Embryonic facial prominence (tissue), 1 donor: ENCODE measurements at regions not wholly inside any gene's neighbourhood (a gene's known extent, or its start where the extent isn't known, plus 50 kb on each side); places are given as distances from the start of the nearest gene placed in this dataset.

Experiments
- DNase-seq: peaks from one replicate; pipeline ENCODE4 v3.0.0-alpha.2; 2016; ENCODE audit errors: extremely low spot score

DNA sequence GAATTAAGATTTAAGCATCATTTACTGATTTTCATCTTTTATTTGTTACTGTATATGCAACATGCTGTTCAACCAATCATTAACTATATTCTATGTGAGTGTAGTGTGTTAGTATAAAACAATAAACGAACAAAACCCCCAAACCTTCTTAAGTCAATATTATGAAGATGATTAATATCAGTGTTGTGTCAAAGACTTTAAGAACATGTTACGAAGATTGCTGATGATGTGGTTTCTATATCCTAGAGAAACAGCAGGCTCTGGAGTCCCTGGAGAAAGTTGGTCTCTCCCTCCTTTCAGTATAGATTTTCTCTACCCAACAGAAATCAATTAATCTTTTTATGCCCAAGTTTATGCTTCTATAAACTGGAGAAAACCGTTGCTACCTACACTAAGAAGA lies 393.8 kb upstream of the HSF2 start:
- no peak for DNase-seq

DNA sequence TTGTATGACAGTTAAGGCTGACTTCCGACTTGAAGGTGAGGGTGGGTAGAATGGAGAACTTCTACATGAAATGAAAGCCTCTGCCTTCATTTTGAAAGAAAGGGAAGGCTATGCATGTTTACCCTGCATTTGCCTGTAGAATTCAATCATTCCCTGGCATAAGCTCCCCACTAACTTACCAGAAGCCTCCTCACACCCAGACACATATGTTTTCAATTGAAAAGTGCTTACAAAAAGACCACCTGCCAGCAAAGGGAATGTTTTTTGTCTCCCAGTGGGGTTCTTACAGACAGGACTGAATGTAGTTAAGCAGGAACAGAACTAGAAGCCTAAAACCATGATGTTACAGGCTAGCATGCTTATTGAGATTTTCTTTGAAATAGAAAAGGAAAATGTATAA lies 392.1 kb upstream of the HSF2 start:
- no peak for DNase-seq

DNA sequence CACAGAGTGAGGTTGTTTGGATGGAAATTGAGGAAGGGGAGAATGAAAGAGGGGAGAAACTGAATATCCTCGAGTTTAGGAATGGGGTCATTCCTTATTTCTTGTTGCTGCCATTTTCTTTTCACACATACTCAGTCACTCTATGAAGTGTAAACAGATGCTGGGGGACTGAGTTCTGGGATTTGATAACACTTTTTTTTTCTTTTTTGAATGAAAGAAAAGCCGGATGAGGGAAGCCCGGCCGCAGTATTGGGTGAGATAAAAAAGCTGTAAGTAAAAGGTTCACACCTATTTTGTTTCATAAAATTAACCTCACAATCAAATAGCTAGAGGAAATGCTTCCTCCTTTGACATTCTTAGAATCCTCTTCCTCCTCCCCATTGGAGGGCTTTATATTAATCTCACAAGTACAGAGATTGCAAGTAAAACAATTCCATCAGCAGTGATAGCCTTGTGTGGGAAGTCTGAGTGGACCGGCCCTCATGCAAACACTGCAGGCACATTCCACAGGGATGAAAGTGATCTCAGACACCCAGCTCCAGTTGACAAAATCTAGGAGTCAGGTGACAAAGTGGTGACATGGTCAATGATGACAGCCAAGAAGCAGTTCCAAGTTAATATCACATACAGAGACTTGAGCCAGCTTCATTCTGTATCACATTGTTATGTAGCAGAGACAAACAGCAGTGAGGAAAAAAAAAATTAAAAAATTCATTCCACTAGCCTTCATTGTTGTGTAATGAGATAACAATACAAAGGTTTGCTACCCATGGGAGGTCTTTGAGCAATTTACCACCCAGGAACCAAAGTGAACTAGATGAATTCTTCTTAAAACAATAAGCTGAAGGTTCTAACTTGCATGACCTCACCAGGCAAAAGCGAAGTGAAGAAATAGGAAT lies 391.1 kb upstream of the HSF2 start:
- no peak for DNase-seq

DNA sequence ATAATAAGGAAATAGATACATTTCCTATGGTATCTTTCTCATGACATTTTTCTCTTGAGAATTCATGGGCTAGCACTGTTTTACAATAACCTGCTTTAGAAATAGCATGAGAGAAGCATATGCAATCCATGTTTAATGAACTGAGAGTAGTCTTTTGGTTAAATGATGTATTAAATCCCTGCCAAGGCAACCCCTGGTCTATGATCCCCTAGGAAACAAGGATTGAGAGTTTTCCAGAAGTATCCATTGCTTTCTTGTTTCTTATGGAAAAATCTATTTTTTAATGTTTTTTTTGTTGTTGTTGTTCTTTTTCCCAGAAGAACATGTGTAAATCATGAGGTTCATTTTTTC lies 390.5 kb upstream of the HSF2 start:
- no peak for DNase-seq

DNA sequence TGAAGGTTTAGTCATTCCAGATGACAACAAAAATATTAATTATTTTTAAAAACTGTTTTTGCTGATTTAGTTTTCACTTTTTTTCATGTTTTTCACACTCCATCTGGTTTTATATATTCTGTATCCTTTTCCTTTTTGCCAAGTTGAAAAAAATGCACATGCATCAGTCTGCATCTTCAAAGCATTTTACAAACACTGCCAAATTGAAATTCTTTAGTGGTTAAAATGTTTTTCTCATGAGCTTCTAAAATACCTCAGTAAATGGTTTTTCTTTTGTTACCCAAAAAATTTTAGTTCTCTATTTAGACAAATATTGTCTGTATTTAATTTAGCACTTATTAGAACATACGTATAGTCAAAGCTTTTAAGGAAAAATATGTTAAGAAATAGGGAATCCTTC lies 386.9 kb upstream of the HSF2 start:
- DNase-seq: no peak

DNA sequence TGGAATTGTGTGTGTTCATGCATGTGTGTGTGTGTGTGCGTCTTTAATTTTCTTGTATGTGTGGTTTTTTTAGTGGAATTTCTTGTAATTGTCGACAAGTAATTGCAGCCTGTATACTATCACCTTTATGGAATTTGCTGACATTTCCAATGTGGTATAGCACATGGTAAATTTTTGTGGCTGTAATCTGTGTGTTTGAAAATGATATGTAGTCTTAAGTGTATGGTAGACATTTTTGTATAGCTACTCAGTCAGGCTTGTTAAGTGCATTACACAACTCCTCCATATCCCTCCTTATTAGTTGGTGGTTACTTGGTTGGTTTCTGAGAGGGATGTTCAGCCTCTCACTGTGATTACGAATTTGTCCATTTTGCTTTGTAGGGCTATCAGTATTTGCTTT lies 384.5 kb upstream of the HSF2 start:
- DNase-seq: no peak

DNA sequence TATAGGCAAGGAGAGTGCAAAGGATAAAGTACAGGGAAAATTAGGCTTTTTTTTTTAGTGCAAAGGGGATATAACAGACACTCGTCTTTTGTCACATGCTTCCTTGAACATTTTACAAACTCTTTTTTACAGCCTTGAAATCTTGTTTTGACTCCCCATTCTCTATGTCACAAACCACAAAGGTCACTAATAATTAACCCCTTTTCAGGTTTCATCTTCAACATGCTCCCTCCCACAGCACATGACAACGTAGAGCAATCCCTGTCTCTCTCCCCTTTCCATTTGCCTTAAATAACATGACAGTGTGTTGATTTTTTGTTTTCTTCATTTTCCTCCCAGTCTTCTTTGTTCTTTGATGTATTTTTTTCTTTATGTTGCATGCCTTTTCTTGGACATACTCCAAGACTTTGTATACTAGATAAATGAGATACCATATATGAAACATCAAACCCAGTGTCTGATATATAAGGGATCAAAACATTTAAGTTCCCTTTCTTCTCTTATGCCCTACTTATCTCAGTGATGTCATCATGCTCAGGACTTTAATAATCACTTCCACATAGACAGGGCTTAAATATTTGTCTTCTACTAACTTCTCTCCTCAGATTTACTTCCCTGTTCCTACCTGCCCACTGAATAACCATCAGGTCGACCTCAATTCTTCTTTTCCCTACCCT lies 378.7 kb upstream of the HSF2 start:
- DNase-seq: no peak

DNA sequence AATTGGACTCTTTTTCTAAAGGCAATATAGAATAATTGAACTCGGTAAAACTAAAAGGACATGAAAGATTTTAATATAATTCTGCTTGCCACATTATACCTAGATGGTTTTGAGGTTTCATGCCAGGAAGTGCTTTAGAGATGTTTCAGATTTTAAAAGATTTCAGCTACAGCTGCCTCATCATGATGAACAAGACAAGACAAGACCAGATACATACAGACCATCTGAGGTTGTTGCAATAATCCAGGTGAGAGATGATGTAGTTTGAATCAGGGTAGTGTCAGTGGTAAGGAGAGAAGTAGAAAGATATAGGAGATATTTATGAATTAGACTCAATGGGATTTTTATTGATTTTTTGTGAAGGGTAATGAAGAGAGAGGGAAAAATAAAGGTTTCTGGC lies 374.3 kb upstream of the HSF2 start:
- no peak for DNase-seq

DNA sequence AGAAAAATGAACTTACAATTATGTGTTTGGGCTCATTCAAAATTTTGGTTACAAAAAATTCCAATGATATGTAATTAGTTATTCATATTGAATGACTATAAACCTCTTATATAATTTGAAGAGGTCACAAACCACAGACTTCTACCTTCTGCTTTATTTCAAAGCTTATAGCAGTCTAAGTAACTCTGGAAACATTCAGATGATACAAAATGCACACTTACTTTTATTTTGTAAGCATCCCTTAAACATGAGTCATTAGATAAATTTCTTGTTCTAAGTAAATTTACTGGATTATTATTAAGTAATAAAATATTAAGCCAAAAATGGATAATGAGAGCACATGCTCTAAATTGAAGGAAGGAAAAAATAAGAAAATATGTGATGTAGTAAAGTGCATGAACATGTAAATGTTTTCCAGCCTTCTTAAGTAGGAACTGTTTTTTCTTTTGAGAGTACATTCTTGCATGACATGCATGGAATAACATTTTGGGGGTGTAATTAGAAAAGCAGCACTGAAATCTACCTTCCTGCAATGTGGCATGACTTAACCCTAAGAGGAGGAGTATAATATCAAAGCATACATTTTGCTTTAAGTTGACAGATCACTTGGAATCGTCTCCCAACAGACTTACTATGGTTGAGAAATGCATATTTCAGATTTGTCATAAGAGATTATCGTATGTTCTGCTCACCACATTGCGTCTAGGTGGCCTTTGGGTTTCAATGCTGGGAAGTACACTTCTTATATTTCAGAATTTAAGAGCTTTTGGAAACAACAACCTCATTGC lies 372.7 kb upstream of the HSF2 start:
- DNase-seq: no peak

DNA sequence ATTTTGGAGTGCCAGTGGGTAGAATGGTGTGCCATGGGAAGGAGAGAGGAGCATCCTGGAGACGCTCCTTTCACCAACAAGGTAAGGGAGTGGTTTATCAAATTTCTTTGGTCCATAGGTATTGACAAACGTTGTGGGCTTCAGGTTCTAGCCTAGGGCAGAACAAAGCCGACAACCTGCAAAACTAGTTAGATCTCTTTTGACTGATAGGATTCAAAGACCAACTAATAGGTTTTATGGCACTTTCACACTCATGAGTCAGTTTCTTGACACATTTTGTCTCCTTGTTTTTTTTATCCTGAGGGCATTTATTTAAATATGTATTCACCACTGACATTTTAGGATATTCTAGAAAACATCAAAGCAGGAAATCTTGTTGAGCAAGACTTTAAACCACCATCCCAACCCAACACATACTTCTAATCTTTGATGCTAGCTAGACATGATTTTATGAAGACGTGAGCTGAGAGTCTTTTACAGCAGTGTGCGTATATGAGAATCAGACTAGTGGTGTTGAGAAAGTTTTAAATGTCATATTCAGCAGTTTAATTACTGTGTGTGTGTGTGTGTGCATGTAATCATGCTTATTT lies 370.4 kb upstream of the HSF2 start:
- DNase-seq: no peak

DNA sequence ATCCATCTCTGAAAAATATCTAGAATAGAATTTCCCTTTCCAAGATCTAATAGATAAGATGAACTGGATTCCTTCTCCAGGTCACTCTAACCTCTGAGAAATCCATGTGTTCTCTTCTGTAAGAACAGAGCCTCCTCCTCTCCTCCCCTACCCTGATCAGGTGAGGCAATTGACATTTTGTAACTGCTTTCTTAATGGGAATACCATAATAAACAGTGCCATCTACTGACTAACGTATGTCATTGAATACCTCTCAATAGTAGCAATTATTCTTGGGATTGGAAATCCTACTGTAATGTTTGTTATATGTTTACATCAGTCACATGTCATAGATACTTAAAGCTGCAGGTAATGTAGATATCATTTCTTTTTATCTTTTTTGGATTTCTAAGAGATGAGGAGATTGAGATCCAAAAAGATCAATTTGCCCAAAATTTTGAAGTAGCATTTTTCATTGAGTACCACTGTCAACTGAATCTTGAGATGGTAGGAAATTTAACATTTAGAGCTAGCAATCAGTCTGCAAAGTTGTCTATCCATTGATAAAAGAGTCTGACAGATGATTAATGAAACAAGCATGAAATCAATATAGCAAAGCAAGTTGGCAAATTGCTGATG lies 365.8 kb upstream of the HSF2 start:
- peak; percentile 73 for DNase-seq

DNA sequence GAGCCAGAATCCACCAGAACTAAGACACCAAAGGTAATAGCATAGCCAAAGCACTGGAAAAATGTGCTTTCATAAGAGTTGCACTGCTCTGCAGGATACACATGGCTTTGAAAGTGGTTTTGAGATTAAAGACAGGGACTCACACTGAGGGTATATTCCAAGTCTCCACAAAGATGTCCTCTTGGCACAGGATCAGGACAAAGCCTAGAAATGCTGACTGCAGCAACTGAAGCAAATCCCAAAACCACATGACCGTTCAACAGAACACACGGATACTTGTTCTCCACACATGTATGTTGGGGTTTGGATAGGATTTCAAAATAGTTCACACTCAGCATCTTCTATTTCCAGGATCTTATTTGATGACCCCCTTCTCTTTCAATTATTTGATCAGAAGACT lies 364.3 kb upstream of the HSF2 start:
- peak; percentile 42 for DNase-seq

DNA sequence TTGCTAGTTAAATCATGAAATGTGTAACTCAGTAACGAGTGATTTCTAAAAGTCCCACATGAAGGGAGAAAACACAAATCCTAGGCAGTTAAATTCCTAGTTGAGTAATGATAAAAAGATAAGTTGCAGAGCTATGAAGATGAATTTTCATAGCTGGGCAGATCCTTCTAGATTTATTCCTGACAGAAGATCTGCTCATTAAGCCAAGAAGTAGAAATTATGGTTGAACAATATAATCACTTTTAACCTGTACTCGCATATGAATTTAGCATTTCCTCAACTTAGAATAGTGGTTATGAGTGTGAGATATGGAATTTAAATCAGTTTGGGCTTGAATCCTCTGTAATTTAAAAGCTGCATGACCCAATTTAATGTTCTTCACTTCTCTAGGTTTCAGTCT lies 359.2 kb upstream of the HSF2 start:
- DNase-seq: no peak

DNA sequence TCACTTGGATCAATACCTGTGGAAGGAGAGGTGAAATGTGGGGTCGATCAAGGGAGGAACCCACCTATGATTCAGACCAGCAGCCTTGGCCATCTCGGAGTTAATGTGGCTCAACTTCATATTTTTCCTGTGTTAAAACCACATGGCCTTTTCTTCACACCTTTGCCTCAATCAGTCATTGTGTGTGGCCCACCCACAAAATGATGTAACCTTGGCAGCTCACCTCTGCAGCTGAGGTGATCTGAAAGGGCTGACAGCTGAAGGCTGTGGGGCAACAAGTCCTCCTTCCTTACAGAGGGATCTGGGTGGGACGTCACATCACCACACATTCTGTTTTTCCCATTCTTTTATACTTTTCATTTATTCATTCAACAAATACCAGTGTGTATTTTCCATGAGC lies 357.1 kb upstream of the HSF2 start:
- DNase-seq: no peak

DNA sequence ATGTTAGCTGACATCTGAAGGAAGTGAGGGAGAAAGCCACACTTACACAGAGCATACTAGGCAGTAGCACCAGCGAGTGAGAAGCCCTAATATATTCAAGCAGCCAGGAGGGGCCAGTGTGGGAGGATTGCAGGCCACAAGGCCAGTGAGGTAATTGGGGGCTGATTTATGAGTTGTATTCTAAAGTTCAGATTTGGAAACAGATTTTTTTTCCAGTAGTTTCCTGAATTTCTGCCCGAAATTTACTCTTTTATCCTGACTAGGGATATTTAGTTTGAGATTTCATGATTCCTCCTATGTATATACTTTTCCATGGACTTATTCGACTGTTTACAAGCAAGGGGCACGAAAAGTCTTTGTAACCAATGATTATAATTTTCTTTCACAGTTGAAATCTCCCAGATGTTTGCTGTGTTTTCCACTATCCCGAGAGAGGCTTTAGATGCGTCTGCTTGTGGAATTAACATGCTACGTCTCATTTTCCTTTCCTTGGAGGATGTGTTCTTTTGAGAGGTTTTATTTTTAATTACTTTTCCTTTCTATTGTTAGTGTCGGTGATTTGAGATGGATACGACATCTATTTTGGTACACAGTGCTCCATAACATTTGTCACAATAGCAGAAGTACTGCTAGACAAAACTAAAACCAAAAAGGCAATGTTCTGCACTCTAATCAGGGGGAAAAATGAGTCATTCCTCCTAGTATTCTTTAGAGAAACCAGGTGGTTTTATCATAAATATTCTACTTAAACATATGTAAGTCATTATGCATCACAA lies 356.3 kb upstream of the HSF2 start:
- DNase-seq: peak; percentile 45

DNA sequence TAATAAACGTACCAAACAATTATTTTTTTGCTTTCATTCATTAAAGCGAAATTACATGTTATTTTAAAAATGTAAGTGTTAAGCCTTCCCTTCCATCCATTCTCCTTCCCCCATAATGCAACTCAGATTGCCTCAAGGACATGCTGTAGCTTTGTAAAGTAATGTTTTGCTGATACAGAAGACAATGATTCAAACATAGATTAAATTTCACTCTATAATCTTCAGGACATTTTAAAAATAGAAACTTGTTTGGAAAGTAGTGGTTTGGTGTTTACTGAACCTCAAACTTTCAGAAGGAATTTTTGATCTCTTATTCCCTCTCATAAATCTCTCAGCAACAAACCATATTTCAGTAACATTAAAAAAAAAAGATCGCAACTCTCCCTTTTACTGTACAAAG lies 350.9 kb upstream of the HSF2 start:
- no peak for DNase-seq

DNA sequence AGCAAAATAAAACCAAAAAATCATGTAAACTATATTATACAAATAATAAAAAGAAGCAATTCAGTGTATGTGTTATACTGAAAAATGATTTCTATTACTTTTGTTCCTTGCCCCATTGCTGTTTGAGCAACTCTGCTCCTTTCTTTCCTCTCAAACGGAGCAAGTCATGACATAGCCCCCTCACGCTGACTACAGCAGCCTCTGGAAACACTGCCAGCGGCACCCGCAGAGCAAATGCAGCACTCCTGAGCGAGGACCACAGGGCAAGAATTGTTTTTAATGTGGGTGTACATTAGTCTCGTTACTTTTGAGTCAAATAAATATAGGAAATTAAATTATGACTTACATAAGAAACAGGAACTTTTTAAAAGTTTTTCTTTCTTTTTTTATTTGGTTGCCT lies 350.1 kb upstream of the HSF2 start:
- no peak for DNase-seq

DNA sequence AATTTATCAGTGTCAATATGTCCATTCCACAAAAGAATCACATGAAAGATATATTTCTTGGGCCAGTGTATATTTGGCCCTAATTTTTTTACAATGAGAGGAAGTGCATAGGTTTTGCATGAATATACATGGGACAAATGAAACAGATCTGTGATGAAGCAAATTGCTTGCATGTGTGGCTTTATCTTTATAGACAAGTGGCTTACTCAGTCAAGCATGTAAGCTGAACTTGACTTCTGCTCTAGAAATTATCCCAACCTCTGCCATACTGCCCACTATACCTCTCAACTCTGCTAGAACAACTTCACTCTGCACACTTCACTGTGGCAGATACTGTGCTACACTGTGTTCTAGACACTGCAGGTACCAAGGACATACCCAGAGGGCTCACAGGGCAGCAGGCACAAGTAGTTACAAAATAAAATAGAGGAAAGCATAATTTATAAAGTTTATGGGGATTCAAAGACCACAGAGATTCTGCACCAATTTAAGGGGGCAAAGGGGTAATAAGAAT lies 349.2 kb upstream of the HSF2 start:
- no peak for DNase-seq

DNA sequence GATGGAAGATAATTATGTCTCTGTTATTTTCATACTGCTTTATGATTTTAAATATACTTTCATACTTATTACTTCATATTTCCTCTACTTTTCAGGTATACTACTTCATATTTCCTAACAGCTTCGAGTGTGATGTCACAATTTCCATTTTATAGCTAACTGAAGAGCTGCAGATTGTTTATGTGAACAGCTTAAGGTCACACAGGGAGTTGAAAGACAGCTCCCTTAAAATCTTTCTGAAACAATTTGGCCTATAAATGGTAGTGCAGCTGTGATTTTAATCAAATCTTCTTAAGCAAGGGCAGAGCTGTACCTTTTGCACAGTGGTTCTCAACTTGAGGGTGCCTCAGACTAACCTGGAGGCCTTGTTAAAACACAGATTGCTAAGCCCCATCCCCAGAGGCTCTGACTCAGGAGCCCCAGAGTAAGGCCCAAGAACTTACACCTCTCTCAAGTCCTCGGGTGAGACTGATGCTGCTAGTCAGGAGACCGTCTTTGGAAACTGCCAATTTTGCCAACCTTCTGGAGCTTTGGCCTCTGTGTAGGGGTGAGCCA lies 347.0 kb upstream of the HSF2 start:
- DNase-seq: no peak

DNA sequence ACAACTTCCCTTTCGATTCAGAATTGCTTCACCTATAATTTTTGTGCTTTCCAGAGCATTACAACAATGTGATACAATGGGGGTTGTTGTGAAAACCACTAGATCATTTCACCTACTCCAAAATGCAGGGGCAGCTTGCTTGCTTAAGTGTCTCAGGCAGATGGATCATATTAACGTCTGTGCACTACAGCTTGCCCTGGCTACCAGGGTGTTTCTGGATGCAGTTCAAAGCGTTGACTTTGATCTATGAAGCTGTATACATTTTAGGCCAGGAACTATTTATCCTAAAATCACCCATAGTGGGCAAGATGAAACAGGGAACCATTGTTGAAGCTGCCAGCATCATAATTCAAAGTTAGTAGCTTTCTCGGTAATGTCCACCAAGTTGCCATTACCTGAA lies 339.5 kb upstream of the HSF2 start:
- DNase-seq: no peak

DNA sequence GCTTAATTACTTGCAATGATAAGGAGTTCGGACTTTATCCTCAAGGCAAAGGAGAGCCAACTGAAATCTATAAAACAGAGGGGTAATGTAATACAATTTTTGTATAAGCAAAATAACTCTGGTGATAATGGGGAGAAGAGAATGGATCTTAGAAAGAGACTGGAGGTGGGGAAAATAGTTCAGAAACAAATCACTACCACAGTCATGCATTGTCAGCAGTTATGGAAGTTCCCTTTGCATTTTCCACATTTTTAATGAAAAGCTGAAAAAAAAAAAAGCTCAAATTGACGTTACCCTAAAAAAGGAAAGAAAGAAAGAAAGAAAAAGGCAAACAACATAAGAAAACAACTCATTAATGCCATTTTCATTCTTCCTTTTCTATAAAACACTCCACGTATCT lies 337.6 kb upstream of the HSF2 start:
- DNase-seq: no peak
